ENCODE measurements at regions not wholly inside any gene's neighbourhood (a gene's known extent, or its start where the extent isn't known, plus 50 kb on each side); places are given as distances from the start of the nearest gene placed in this dataset.

DNA sequence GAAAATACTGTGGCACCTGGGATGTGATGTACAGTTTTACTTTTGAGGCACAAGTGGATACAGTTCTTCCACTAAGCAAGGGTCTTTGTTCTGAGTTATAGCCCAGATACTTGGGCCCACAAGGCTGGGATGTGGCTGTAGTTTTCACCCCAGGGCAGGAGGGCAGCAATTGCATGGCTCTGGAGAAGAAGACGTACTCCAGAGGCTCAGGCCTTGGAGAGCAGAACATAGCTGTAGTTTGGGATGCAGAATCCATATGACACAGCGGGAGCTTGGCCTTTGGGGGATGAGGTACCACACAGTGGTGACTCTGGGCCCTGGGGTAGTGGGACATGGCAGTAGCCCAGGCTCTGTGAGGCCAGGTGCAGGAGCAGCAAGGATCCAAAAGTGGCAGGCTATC is 110.8 kb upstream of the FSTL4 start:
- TF ChIP-seq, protein P1, sequence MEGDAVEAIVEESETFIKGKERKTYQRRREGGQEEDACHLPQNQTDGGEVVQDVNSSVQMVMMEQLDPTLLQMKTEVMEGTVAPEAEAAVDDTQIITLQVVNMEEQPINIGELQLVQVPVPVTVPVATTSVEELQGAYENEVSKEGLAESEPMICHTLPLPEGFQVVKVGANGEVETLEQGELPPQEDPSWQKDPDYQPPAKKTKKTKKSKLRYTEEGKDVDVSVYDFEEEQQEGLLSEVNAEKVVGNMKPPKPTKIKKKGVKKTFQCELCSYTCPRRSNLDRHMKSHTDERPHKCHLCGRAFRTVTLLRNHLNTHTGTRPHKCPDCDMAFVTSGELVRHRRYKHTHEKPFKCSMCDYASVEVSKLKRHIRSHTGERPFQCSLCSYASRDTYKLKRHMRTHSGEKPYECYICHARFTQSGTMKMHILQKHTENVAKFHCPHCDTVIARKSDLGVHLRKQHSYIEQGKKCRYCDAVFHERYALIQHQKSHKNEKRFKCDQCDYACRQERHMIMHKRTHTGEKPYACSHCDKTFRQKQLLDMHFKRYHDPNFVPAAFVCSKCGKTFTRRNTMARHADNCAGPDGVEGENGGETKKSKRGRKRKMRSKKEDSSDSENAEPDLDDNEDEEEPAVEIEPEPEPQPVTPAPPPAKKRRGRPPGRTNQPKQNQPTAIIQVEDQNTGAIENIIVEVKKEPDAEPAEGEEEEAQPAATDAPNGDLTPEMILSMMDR (IDR thresholded peaks at IDR 0.05) = no peak
- no peak for TF ChIP-seq POLR2A (IDR thresholded peaks at IDR 0.05)

Measured in uterus (tissue), 2 donors.